Endothelial cell of umbilical vein (primary cell): ENCODE measurements at regions not wholly inside any gene's neighbourhood (a gene's known extent, or its start where the extent isn't known, plus 50 kb on each side); places are given as distances from the start of the nearest gene placed in this dataset.

ENCODE experiments used
- BruUV-seq: library from RNA; stranded (reverse); fragments of 400-500 nt; replicated peaks from 2 replicates; lab custom pipeline; 2021; lab: Mats Ljungman, UMichigan
- CTCF ChIA-PET: fragments of 300-600, 350-600 bp; sonication (Branson Sonifier 250); formaldehyde crosslinking; loops from one replicate; lab custom pipeline; 2021; ENCODE audit warnings: antibody characterized with exemption, inconsistent platforms; lab: Charles Lee
- POLR2A ChIA-PET: fragments of 300-600, 350-600 bp; sonication (Branson Sonifier 250); formaldehyde crosslinking; loops from one replicate; lab custom pipeline; 2021; ENCODE audit warnings: antibody characterized with exemption, inconsistent platforms; lab: Charles Lee
- DNase-seq: peaks from one replicate; pipeline ENCODE4 v3.0.0-alpha.2; 2011; ENCODE audit warnings: low read depth, low spot score
- FAIRE-seq: peaks from 2 replicates; lab custom pipeline; 2011; peaks lifted over from hg19 to GRCh38; lab: Jason Lieb, UNC
- H2AFZ ChIP-seq: 2 replicates; pipeline ENCODE4 v1.6.0; 2012; ENCODE audit warnings: low read depth, low read length, control low read depth, inconsistent platforms
- H3K27ac ChIP-seq: 2 replicates; pipeline ENCODE4 v1.5.1; 2011; ENCODE audit warnings: low read depth, mild to moderate bottlenecking, control low read depth, low read length, moderate library complexity; ENCODE audit not compliant: insufficient read depth
- H3K27me3 ChIP-seq, 2 experiments: 2 replicates each; pipeline versions ENCODE4 v1.6.0 to v1.6.1; 2011; ENCODE audit warnings: low read length in 2 of 2, mixed read lengths in 1 of 2; ENCODE audit not compliant: control insufficient read depth in 2 of 2, insufficient read depth in 2 of 2
- H3K36me3 ChIP-seq, 2 experiments: 2 replicates in 1 of 2; 3 replicates in 1 of 2; pipeline ENCODE4 v1.5.1; 2011; ENCODE audit warnings: low read length in 2 of 2, mild to moderate bottlenecking in 1 of 2, moderate library complexity in 1 of 2; ENCODE audit not compliant: control insufficient read depth in 2 of 2, insufficient read depth in 2 of 2; ENCODE audit errors: extremely low read depth in 1 of 2
- H3K4me1 ChIP-seq: 3 replicates; pipeline ENCODE4 v1.5.1; 2011; ENCODE audit warnings: mild to moderate bottlenecking, low read length; ENCODE audit not compliant: control insufficient read depth, insufficient read depth; ENCODE audit errors: extremely low read depth
- H3K4me2 ChIP-seq: 2 replicates; pipeline ENCODE4 v1.6.1; 2011; ENCODE audit warnings: low read length, control low read depth, mixed read lengths; ENCODE audit not compliant: insufficient read depth
- H3K4me3 ChIP-seq, 3 experiments: fragments of 200-600 bp in 1 of 3; sonication (generic), shearing (Covaris generic) in 1 of 3; replicated peaks in 1 of 3; 2 replicates each; pipeline ENCODE4 v1.5.1; 2011 to 2016; ENCODE audit warnings: control low read depth in 3 of 3, low read length in 3 of 3, mild to moderate bottlenecking in 2 of 3, inconsistent platforms in 1 of 3, low read depth in 1 of 3, moderate library complexity in 1 of 3; ENCODE audit not compliant: insufficient read depth in 1 of 3
- H3K79me2 ChIP-seq: 2 replicates; pipeline ENCODE4 v1.6.0; 2012; ENCODE audit warnings: low read length, inconsistent platforms; ENCODE audit not compliant: control insufficient read depth, insufficient read depth
- H3K9ac ChIP-seq: replicated peaks from 2 replicates; pipeline ENCODE3; 2011; ENCODE audit warnings: low read length, control low read depth; ENCODE audit not compliant: insufficient read depth; ENCODE audit errors: extremely low read depth
- H3K9me1 ChIP-seq: replicated peaks from 3 replicates; pipeline ENCODE4 v1.6.0; 2011; ENCODE audit warnings: mild to moderate bottlenecking, low read length; ENCODE audit not compliant: control insufficient read depth, insufficient read depth; ENCODE audit errors: extremely low read depth
- H3K9me3 ChIP-seq: replicated peaks from 2 replicates; pipeline ENCODE4 v1.5.1; 2012; ENCODE audit warnings: low read length, inconsistent platforms; ENCODE audit not compliant: control insufficient read depth, insufficient read depth
- H4K20me1 ChIP-seq: replicated peaks from 2 replicates; pipeline ENCODE3; 2011; ENCODE audit warnings: mild to moderate bottlenecking, low read length; ENCODE audit not compliant: control insufficient read depth, insufficient read depth; ENCODE audit errors: extremely low read depth
- EZH2 ChIP-seq: IDR thresholded peaks from 2 replicates; pipeline ENCODE4 v1.6.1; 2012; ENCODE audit warnings: borderline replicate concordance, low read depth, mild to moderate bottlenecking, moderate library complexity, low read length, inconsistent platforms; ENCODE audit not compliant: severe bottlenecking
- FOS ChIP-seq: IDR thresholded peaks from 2 replicates; pipeline ENCODE4 v1.6.1; 2011; ENCODE audit warnings: mild to moderate bottlenecking, low read length, moderate library complexity, borderline replicate concordance; ENCODE audit not compliant: insufficient read depth
- GATA2 ChIP-seq: IDR thresholded peaks from 2 replicates; pipeline ENCODE4 v1.7.0; 2011; ENCODE audit warnings: low read depth, mild to moderate bottlenecking, moderate library complexity, mixed read lengths, low read length; ENCODE audit not compliant: insufficient read length, insufficient read depth
- JUN ChIP-seq: IDR thresholded peaks from 2 replicates; pipeline ENCODE4 v1.6.1; 2011; ENCODE audit warnings: borderline replicate concordance, low read depth; ENCODE audit not compliant: insufficient read length, insufficient read depth
- MYC ChIP-seq: IDR thresholded peaks from one replicate; pipeline ENCODE4 v1.6.1; 2011; ENCODE audit warnings: mild to moderate bottlenecking, low read depth, low read length
- POLR2A ChIP-seq: IDR thresholded peaks from 2 replicates; pipeline ENCODE4 v1.6.1; 2012; ENCODE audit warnings: low read depth, mild to moderate bottlenecking, control low read depth, low read length
- POLR2AphosphoS5 ChIP-seq: IDR thresholded peaks from 2 replicates; pipeline ENCODE4 v1.6.1; 2012; ENCODE audit warnings: low read depth, mild to moderate bottlenecking, control low read depth, low read length, moderate library complexity; ENCODE audit not compliant: insufficient read depth
- dilution Hi-C: fragments of 300-500 bp; cut with MboI; formaldehyde crosslinking; loops from one replicate; pipeline ENCODE4 v1.15.0; 2019; ENCODE audit warnings: low sequenced_read_pairs; ENCODE audit not compliant: extremely low pct_ligation_motif_present
- intact Hi-C: fragments of 100-400 bp; cut with micrococcal nuclease; formaldehyde crosslinking; loops from one replicate; pipeline ENCODE4 v1.10.0; 2022
- TF ChIP-seq, protein P1 (sequence below): IDR thresholded peaks from 2 replicates; pipeline ENCODE4 v1.6.1; 2011; ENCODE audit not compliant: insufficient read depth, insufficient read length
- TF ChIP-seq, protein P2 (sequence below), 2 donors: IDR thresholded peaks; 1 replicate in 1 of 2; 2 replicates in 1 of 2; pipeline ENCODE4 v1.5.1; 2011; ENCODE audit warnings: low read length in 2 of 2, mild to moderate bottlenecking in 2 of 2, moderate library complexity in 2 of 2, control low read depth in 1 of 2, inconsistent platforms in 1 of 2, low read depth in 1 of 2; ENCODE audit not compliant: insufficient read depth in 1 of 2; ENCODE audit errors: extremely low read depth in 1 of 2

DNA sequence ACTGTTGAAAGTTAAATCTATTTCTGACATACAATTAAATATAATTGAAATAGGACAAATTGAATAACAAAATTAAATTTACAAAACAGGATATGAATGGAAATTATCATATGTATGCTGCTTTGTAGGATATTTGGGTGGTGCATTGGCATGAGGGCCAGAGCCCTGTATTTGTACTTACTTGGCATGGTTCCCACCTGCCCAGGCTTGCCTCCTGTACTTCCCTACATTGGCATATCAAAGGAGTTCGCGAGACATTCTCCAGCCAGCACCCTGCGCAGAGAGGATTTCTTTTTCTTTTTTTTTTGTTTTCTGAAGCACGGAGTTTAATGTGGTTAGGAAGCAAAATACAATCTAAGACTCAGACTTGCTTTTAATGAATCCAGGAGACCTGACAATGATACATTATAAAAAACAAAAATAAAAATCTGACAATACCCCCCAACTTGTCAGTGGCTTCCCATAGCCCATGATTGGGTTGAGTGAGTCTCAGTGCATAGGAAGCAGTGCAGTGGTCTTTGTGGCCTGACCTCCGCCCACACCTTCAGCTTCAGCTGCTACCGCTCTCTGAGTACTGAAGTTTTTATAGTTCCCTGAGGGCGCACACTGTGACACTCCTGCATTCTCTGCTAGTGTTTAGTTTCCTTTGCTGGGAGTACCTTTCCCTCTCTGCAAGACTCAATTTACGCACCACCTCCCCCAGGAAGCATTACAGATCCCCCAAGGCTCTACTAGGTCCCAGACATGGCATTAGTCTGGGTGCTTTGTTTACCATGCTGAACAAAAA lies 440.8 kb downstream of the UTRN start:
- H3K4me1 ChIP-seq: no peaks in the 10 kb centered on the region
- no TSS peak for BruUV-seq
- no peaks in the 10 kb centered on the region for H3K36me3 ChIP-seq
- H2AFZ ChIP-seq: no peak overlapping the region
- ChIA-PET POLR2A (no interaction called here), CTCF (no interaction called here)
- no peak overlapping the region for H3K9ac ChIP-seq
- TF ChIP-seq, protein P1, sequence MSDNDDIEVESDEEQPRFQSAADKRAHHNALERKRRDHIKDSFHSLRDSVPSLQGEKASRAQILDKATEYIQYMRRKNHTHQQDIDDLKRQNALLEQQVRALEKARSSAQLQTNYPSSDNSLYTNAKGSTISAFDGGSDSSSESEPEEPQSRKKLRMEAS: no peak
- TF ChIP-seq JUN (no peak), GATA2 (no peak), POLR2AphosphoS5 (no peak), EZH2 (no peak), MYC (no peak), POLR2A (no peak), FOS (no peak)
- TF ChIP-seq, protein P2, sequence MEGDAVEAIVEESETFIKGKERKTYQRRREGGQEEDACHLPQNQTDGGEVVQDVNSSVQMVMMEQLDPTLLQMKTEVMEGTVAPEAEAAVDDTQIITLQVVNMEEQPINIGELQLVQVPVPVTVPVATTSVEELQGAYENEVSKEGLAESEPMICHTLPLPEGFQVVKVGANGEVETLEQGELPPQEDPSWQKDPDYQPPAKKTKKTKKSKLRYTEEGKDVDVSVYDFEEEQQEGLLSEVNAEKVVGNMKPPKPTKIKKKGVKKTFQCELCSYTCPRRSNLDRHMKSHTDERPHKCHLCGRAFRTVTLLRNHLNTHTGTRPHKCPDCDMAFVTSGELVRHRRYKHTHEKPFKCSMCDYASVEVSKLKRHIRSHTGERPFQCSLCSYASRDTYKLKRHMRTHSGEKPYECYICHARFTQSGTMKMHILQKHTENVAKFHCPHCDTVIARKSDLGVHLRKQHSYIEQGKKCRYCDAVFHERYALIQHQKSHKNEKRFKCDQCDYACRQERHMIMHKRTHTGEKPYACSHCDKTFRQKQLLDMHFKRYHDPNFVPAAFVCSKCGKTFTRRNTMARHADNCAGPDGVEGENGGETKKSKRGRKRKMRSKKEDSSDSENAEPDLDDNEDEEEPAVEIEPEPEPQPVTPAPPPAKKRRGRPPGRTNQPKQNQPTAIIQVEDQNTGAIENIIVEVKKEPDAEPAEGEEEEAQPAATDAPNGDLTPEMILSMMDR (IDR thresholded peaks at IDR 0.05; ENCODE audit: extremely low read depth in 1 of 2, insufficient read depth in 1 of 2, low read depth in 1 of 2, low read length in 2 of 2): no peak
- no peaks in the 10 kb centered on the region for H3K9me3 ChIP-seq
- dilution Hi-C loops (no loop called here), intact Hi-C loops (no loop called here)
- no peaks in the 10 kb centered on the region for H3K9me1 ChIP-seq
- H3K79me2 ChIP-seq: no peaks in the 10 kb centered on the region
- DNase-seq (no peak), FAIRE-seq (no peak)
- H3K27me3 ChIP-seq: no peaks in the 10 kb centered on the region
- H4K20me1 ChIP-seq: no peaks in the 10 kb centered on the region
- H3K4me3 ChIP-seq: no peak overlapping the region
- no peak overlapping the region for H3K27ac ChIP-seq
- H3K4me2 ChIP-seq: no peak overlapping the region
